Tibial nerve (tissue), 4 donors: ENCODE measurements at regions not wholly inside any gene's neighbourhood (a gene's known extent, or its start where the extent isn't known, plus 50 kb on each side); places are given as distances from the start of the nearest gene placed in this dataset.

ENCODE experiments used
- CTCF ChIP-seq, 5 experiments: fragments of 200-600 bp in 3 of 5; fragments of 450-650 bp in 2 of 5; sonication (generic) in 3 of 5; IDR thresholded peaks; one replicate each; pipeline ENCODE4 v1.5.1; 2016 to 2019; ENCODE audit warnings: antibody characterized with exemption in 5 of 5, mild to moderate bottlenecking in 3 of 5, moderate library complexity in 2 of 5
- EP300 ChIP-seq, 2 donors: sonication (generic); formaldehyde crosslinking; IDR thresholded peaks; one replicate each; pipeline ENCODE4 v1.6.1; 2017; ENCODE audit warnings: antibody characterized with exemption in 2 of 2, mild to moderate bottlenecking in 1 of 2
- POLR2A ChIP-seq, 2 donors: fragments of 450-650 bp; IDR thresholded peaks; one replicate each; pipeline ENCODE4 v1.6.1; 2017; ENCODE audit warnings: antibody characterized with exemption in 2 of 2, mild to moderate bottlenecking in 2 of 2, moderate library complexity in 2 of 2

GRCh38 chr12:127448906-127449305 is 818.1 kb upstream of the TMEM132C start:
- TF ChIP-seq CTCF (IDR thresholded peaks at IDR 0.05), result no peak
- no peak for TF ChIP-seq EP300 (IDR thresholded peaks at IDR 0.05)
- no peak for TF ChIP-seq POLR2A (IDR thresholded peaks at IDR 0.05)
